Esophagus muscularis mucosa (tissue), 3 donors: ENCODE measurements at regions not wholly inside any gene's neighbourhood (a gene's known extent, or its start where the extent isn't known, plus 50 kb on each side); places are given as distances from the start of the nearest gene placed in this dataset.

ENCODE experiments used
- CTCF ChIP-seq, 3 experiments: fragments of 200-600 bp in 2 of 3; fragments of 450-650 bp in 1 of 3; sonication (generic) in 2 of 3; IDR thresholded peaks; one replicate each; pipeline ENCODE4 v1.5.1; 2017 to 2019; ENCODE audit warnings: antibody characterized with exemption in 3 of 3, mild to moderate bottlenecking in 2 of 3, moderate library complexity in 1 of 3
- POLR2A ChIP-seq: fragments of 450-650 bp; IDR thresholded peaks from one replicate; pipeline ENCODE4 v1.6.1; 2017; ENCODE audit warnings: antibody characterized with exemption, moderate library complexity, mild to moderate bottlenecking, low read depth

GRCh38 chr17:68658999-68659780, 58.0 kb upstream of the FAM20A start:
- TF ChIP-seq CTCF (IDR thresholded peaks at IDR 0.05) (no peak), POLR2A (no peak)
